CD4-positive, alpha-beta T cell (primary cell): ENCODE measurements at regions not wholly inside any gene's neighbourhood (a gene's known extent, or its start where the extent isn't known, plus 50 kb on each side); places are given as distances from the start of the nearest gene placed in this dataset.

Experiments
- ATAC-seq: fragments of 200-7000 bp; cut with Tn5 transposase; one replicate; pipeline ENCODE4 v1.10.0; 2022; ENCODE audit warnings: mild to moderate bottlenecking; ENCODE audit not compliant: poor library complexity
- CTCF ChIA-PET: fragments of 350-600 bp; sonication (Branson Sonifier 250); formaldehyde crosslinking; loops from one replicate; lab custom pipeline; 2021; ENCODE audit warnings: antibody characterized with exemption, inconsistent platforms; lab: Charles Lee
- POLR2A ChIA-PET: fragments of 350-600 bp; sonication (Branson Sonifier 250); formaldehyde crosslinking; loops from one replicate; lab custom pipeline; 2021; ENCODE audit warnings: antibody characterized with exemption, inconsistent platforms; lab: Charles Lee
- DNase-seq, 14 experiments: peaks; one replicate each; pipeline ENCODE4 v3.0.0-alpha.2; 2013 to 2020; ENCODE audit warnings: mixed read lengths in 2 of 14
- H3K27ac ChIP-seq, 2 donors: one replicate each; pipeline versions ENCODE4 v1.5.1 to v1.7.0; 2013; ENCODE audit warnings: low read length in 2 of 2, low read depth in 1 of 2, mild to moderate bottlenecking in 1 of 2
- H3K27me3 ChIP-seq, 2 experiments: 1 replicate in 1 of 2; 2 replicates in 1 of 2; pipeline versions ENCODE4 v1.6.1 to v1.7.0; 2013; ENCODE audit warnings: low read length in 2 of 2, control low read depth in 1 of 2, mild to moderate bottlenecking in 1 of 2, moderate library complexity in 1 of 2; ENCODE audit not compliant: insufficient read depth in 2 of 2, control insufficient read depth in 1 of 2
- H3K36me3 ChIP-seq: one replicate; pipeline ENCODE4 v1.6.1; 2013; ENCODE audit warnings: low read length, control low read depth; ENCODE audit not compliant: insufficient read depth
- H3K4me1 ChIP-seq: one replicate; pipeline ENCODE4 v1.6.1; 2013; ENCODE audit warnings: low read length, control low read depth; ENCODE audit not compliant: insufficient read depth
- H3K4me3 ChIP-seq: one replicate; pipeline ENCODE4 v1.5.1; 2013; ENCODE audit warnings: mild to moderate bottlenecking, low read length, moderate library complexity
- H3K9me3 ChIP-seq, 2 experiments: 1 replicate in 1 of 2; 2 replicates in 1 of 2; pipeline versions ENCODE4 v1.6.1 to v1.7.0; 2013; ENCODE audit warnings: low read length in 2 of 2, mild to moderate bottlenecking in 2 of 2, control low read depth in 1 of 2, moderate library complexity in 1 of 2; ENCODE audit not compliant: control insufficient read depth in 1 of 2, insufficient read depth in 1 of 2
- H3K27ac Mint-ChIP-seq: one replicate; pipeline ENCODE4 v1.8.0; 2020; ENCODE audit warnings: mixed read lengths
- H3K27me3 Mint-ChIP-seq: one replicate; pipeline ENCODE4 v1.8.0; 2021; ENCODE audit warnings: mixed read lengths
- H3K36me3 Mint-ChIP-seq: one replicate; pipeline ENCODE4 v1.8.0; 2021; ENCODE audit warnings: low read depth, mixed read lengths
- H3K4me1 Mint-ChIP-seq: one replicate; pipeline ENCODE4 v1.8.0; 2021; ENCODE audit warnings: low read depth, mixed read lengths
- H3K4me3 Mint-ChIP-seq: one replicate; pipeline ENCODE4 v1.8.0; 2020; ENCODE audit warnings: mild to moderate bottlenecking, mixed read lengths
- H3K9me3 Mint-ChIP-seq: one replicate; pipeline ENCODE4 v1.8.0; 2020; ENCODE audit warnings: mixed read lengths
- CTCF ChIP-seq: fragments of 200-600 bp; IDR thresholded peaks from one replicate; pipeline ENCODE4 v1.8.0; 2022; ENCODE audit warnings: antibody characterized with exemption, mild to moderate bottlenecking
- intact Hi-C, 2 experiments: fragments of 100-400 bp; cut with DNase I in 1 of 2; cut with micrococcal nuclease in 1 of 2; formaldehyde crosslinking; loops; one replicate each; pipeline versions ENCODE4 v1.15.1 to v1.9.0; 2023 to 2025; cut with DNase I, micrococcal nuclease

GRCh38 chr5:101437351-101437750 is 534.3 kb upstream of the ST8SIA4 start:
- no peaks in the 10 kb centered on the region for H3K9me3 Mint-ChIP-seq
- ATAC-seq, result no peak
- POLR2A ChIA-PET, result no interaction called here
- Histone ChIP-seq H3K36me3 (no peaks in the 10 kb centered on the region), H3K4me1 (no peaks in the 10 kb centered on the region), H3K9me3 (peaks cover 0 to 2% of the 10 kb centered on the region in 2 experiments), H3K27me3 (no peaks in the 10 kb centered on the region), H3K27ac (no peak overlapping the region), H3K4me3 (no peak overlapping the region)
- CTCF ChIA-PET, result interaction anchor here (0.6 kb wide), 1 partner anchor 1479 kb away, joined by 3 read pairs; no protein-coding TSS in a partner anchor
- no peaks in the 10 kb centered on the region for H3K4me1 Mint-ChIP-seq
- no peak for DNase-seq
- TF ChIP-seq CTCF, result no peak
- H3K36me3 Mint-ChIP-seq, result no peaks in the 10 kb centered on the region
- H3K4me3 Mint-ChIP-seq, result no peak overlapping the region
- intact Hi-C loops, result no loop called here
- H3K27me3 Mint-ChIP-seq, result no peaks in the 10 kb centered on the region
- H3K27ac Mint-ChIP-seq, result no peak overlapping the region

- intact Hi-C loops, result no loop called here
- no peak for ATAC-seq
- Mint-ChIP-seq H3K4me3 (no peak overlapping the region), H3K27ac (no peak overlapping the region), H3K9me3 (no peaks in the 10 kb centered on the region), H3K36me3 (no peaks in the 10 kb centered on the region), H3K4me1 (no peaks in the 10 kb centered on the region), H3K27me3 (no peaks in the 10 kb centered on the region)
- ChIA-PET POLR2A (no interaction called here), CTCF (no interaction called here)
- Histone ChIP-seq H3K4me1 (no peaks in the 10 kb centered on the region), H3K9me3 (no peaks in the 10 kb centered on the region), H3K36me3 (no peaks in the 10 kb centered on the region), H3K27me3 (no peaks in the 10 kb centered on the region), H3K4me3 (no peak overlapping the region), H3K27ac (no peak overlapping the region)
- TF ChIP-seq CTCF, result no peak
- no peak for DNase-seq
Observed at GRCh38 chr5:101435768-101436167, 532.7 kb upstream of the ST8SIA4 start.

- CTCF ChIA-PET, result no interaction called here
Observed at GRCh38 chr5:101431201-101431600, 528.1 kb upstream of the ST8SIA4 start.

More at GRCh38 chr5:101431201-101431600, 528.1 kb upstream of the ST8SIA4 start:
- no peaks in the 10 kb centered on the region for H3K36me3 Mint-ChIP-seq
- H3K9me3 Mint-ChIP-seq, result no peaks in the 10 kb centered on the region
- no peak overlapping the region for H3K4me3 ChIP-seq
- H3K27me3 ChIP-seq, result no peaks in the 10 kb centered on the region
- no peaks in the 10 kb centered on the region for H3K27me3 Mint-ChIP-seq
- no peaks in the 10 kb centered on the region for H3K4me1 ChIP-seq
- ATAC-seq, result no peak
- intact Hi-C loops, result no loop called here
- no peak overlapping the region for H3K4me3 Mint-ChIP-seq
- no peak overlapping the region for H3K27ac ChIP-seq
- H3K9me3 ChIP-seq, result peaks cover 0 to 3% of the 10 kb centered on the region in 2 experiments
- TF ChIP-seq CTCF, result no peak
- no peak overlapping the region for H3K27ac Mint-ChIP-seq
- POLR2A ChIA-PET, result no interaction called here
- no peak for DNase-seq
- no peaks in the 10 kb centered on the region for H3K36me3 ChIP-seq
- no peaks in the 10 kb centered on the region for H3K4me1 Mint-ChIP-seq
